Glutamatergic neuron (in vitro differentiated cells): ENCODE measurements at regions not wholly inside any gene's neighbourhood (a gene's known extent, or its start where the extent isn't known, plus 50 kb on each side); places are given as distances from the start of the nearest gene placed in this dataset.
"Not testable (repeated sequence)": the region's sequence is repeated elsewhere in the genome, so short reads cannot be mapped to it uniquely, and the experiment has no call there.

Experiments used
- DNase-seq: peaks from one replicate; pipeline ENCODE4 v3.0.0; 2022
- H3K27ac Mint-ChIP-seq: one replicate; pipeline ENCODE4 v1.8.0; 2020; ENCODE audit warnings: mild to moderate bottlenecking, mixed read lengths, inconsistent platforms; ENCODE audit not compliant: unreplicated experiment
- H3K27me3 Mint-ChIP-seq: one replicate; pipeline ENCODE4 v1.8.0; 2020; ENCODE audit warnings: mild to moderate bottlenecking, moderate library complexity, mixed read lengths, inconsistent platforms; ENCODE audit not compliant: unreplicated experiment
- H3K36me3 Mint-ChIP-seq: one replicate; pipeline ENCODE4 v1.8.0; 2020; ENCODE audit warnings: mild to moderate bottlenecking, mixed read lengths, inconsistent platforms; ENCODE audit not compliant: unreplicated experiment
- H3K4me1 Mint-ChIP-seq: one replicate; pipeline ENCODE4 v1.8.0; 2020; ENCODE audit warnings: mild to moderate bottlenecking, low read depth, mixed read lengths, inconsistent platforms; ENCODE audit not compliant: unreplicated experiment
- H3K4me3 Mint-ChIP-seq: one replicate; pipeline ENCODE4 v1.8.0; 2020; ENCODE audit warnings: mild to moderate bottlenecking, mixed read lengths, inconsistent platforms; ENCODE audit not compliant: unreplicated experiment
- H3K9me3 Mint-ChIP-seq: one replicate; pipeline ENCODE4 v1.8.0; 2020; ENCODE audit warnings: mild to moderate bottlenecking, moderate library complexity, mixed read lengths, inconsistent platforms; ENCODE audit not compliant: unreplicated experiment
- CTCF ChIP-seq: fragments of 200-600 bp; sonication (generic); IDR thresholded peaks from one replicate; pipeline ENCODE4 v1.5.0; 2021; ENCODE audit not compliant: partially characterized antibody, unreplicated experiment

- no peak overlapping the region for H3K4me3 Mint-ChIP-seq
- H3K4me1 Mint-ChIP-seq, result no peaks in the 10 kb centered on the region
- DNase-seq, result no peak
- peaks cover 2% of the 10 kb centered on the region for H3K9me3 Mint-ChIP-seq
- H3K27me3 Mint-ChIP-seq, result no peaks in the 10 kb centered on the region
- H3K27ac Mint-ChIP-seq, result no peak overlapping the region
- H3K36me3 Mint-ChIP-seq, result no peaks in the 10 kb centered on the region
- TF ChIP-seq CTCF, result no peak
Measured at GRCh38 chr6:79374308-79374707, 139.8 kb upstream of the HMGN3 start.

- Mint-ChIP-seq H3K36me3 (no peaks in the 10 kb centered on the region), H3K4me3 (no peak overlapping the region), H3K4me1 (no peaks in the 10 kb centered on the region), H3K27ac (no peak overlapping the region), H3K9me3 (peaks cover 2% of the 10 kb centered on the region), H3K27me3 (no peaks in the 10 kb centered on the region)
- TF ChIP-seq CTCF, result no peak
- DNase-seq, result no peak
Measured at GRCh38 chr6:79373880-79374279, 139.4 kb upstream of the HMGN3 start.

GRCh38 chr6:79373246-79373645 lies 138.8 kb upstream of the HMGN3 start:
- Mint-ChIP-seq H3K27me3 (no peaks in the 10 kb centered on the region), H3K4me1 (no peaks in the 10 kb centered on the region), H3K27ac (no peak overlapping the region), H3K9me3 (peaks cover 2% of the 10 kb centered on the region), H3K36me3 (no peaks in the 10 kb centered on the region), H3K4me3 (no peak overlapping the region)
- TF ChIP-seq CTCF, result no peak
- no peak for DNase-seq

GRCh38 chr6:79372757-79373156 lies 138.3 kb upstream of the HMGN3 start:
- H3K9me3 Mint-ChIP-seq, result peaks cover 2% of the 10 kb centered on the region

GRCh38 chr6:79369026-79369425 lies 134.5 kb upstream of the HMGN3 start:
- H3K4me3 Mint-ChIP-seq, result no peak overlapping the region
- H3K27me3 Mint-ChIP-seq, result no peaks in the 10 kb centered on the region
- H3K9me3 Mint-ChIP-seq, result no peaks in the 10 kb centered on the region
- no peak for DNase-seq
- TF ChIP-seq CTCF, result no peak
- no peak overlapping the region for H3K27ac Mint-ChIP-seq
- H3K4me1 Mint-ChIP-seq, result no peaks in the 10 kb centered on the region
- peaks cover 3% of the 10 kb centered on the region for H3K36me3 Mint-ChIP-seq

More at GRCh38 chr6:79372757-79373156, 138.3 kb upstream of the HMGN3 start:
- Mint-ChIP-seq H3K27me3 (no peaks in the 10 kb centered on the region), H3K27ac (no peak overlapping the region), H3K4me1 (no peaks in the 10 kb centered on the region), H3K4me3 (no peak overlapping the region), H3K36me3 (no peaks in the 10 kb centered on the region)
- no peak for DNase-seq
- no peak for TF ChIP-seq CTCF

- H3K4me1 Mint-ChIP-seq, H3K27me3 Mint-ChIP-seq, H3K27ac Mint-ChIP-seq, H3K4me3 Mint-ChIP-seq, H3K9me3 Mint-ChIP-seq, H3K36me3 Mint-ChIP-seq, DNase-seq: not testable (repeated sequence)
Measured at GRCh38 chr6:79363441-79363840, 129.0 kb upstream of the HMGN3 start.

- not testable (repeated sequence) for DNase-seq, H3K9me3 Mint-ChIP-seq, H3K4me3 Mint-ChIP-seq, H3K27me3 Mint-ChIP-seq, H3K27ac Mint-ChIP-seq, H3K36me3 Mint-ChIP-seq, H3K4me1 Mint-ChIP-seq
Measured at GRCh38 chr6:79361074-79361473, 126.6 kb upstream of the HMGN3 start.
